Eye (tissue), 1 donor: ENCODE measurements at regions not wholly inside any gene's neighbourhood (a gene's known extent, or its start where the extent isn't known, plus 50 kb on each side); places are given as distances from the start of the nearest gene placed in this dataset.

Source experiments
- DNase-seq: peaks from one replicate; pipeline ENCODE4 v3.0.0-alpha.2; 2015

- DNase-seq, result no peak
Observed at GRCh38 chr7:106415433-106415832, 130.7 kb upstream of the NAMPT start.

- no peak for DNase-seq
Observed at GRCh38 chr7:106413446-106413845, 128.7 kb upstream of the NAMPT start.

GRCh38 chr7:106405697-106406141, 120.9 kb upstream of the NAMPT start:
- DNase-seq, result no peak

GRCh38 chr7:106402898-106403297, 118.1 kb upstream of the NAMPT start:
- no peak for DNase-seq

GRCh38 chr7:106400923-106401322, 116.1 kb upstream of the NAMPT start:
- DNase-seq, result peak; percentile 5

- no peak for DNase-seq
Observed at GRCh38 chr7:106398786-106399185, 114.0 kb upstream of the NAMPT start.

- no peak for DNase-seq
Observed at GRCh38 chr7:106397994-106398393, 113.2 kb upstream of the NAMPT start.

- DNase-seq, result no peak
Observed at GRCh38 chr7:106394526-106394925, 109.7 kb upstream of the NAMPT start.

- no peak for DNase-seq
Observed at GRCh38 chr7:106393564-106394251, 108.9 kb upstream of the NAMPT start.

- no peak for DNase-seq
Observed at GRCh38 chr7:106392590-106392989, 107.8 kb upstream of the NAMPT start.

GRCh38 chr7:106392144-106392543, 107.4 kb upstream of the NAMPT start:
- DNase-seq, result no peak

- DNase-seq, result no peak
Observed at GRCh38 chr7:106386958-106387357, 102.2 kb upstream of the NAMPT start.

- DNase-seq, result no peak
Observed at GRCh38 chr7:106384373-106384772, 99.6 kb upstream of the NAMPT start.

GRCh38 chr7:106382929-106383328, 98.1 kb upstream of the NAMPT start:
- no peak for DNase-seq

GRCh38 chr7:106382129-106382528, 97.3 kb upstream of the NAMPT start:
- DNase-seq, result no peak

- no peak for DNase-seq
Observed at GRCh38 chr7:106381252-106381651, 96.5 kb upstream of the NAMPT start.

- no peak for DNase-seq
Observed at GRCh38 chr7:106377847-106378361, 93.1 kb upstream of the NAMPT start.

- no peak for DNase-seq
Observed at GRCh38 chr7:106376026-106376799, 91.4 kb upstream of the NAMPT start.

- no peak for DNase-seq
Observed at GRCh38 chr7:106375499-106375898, 90.7 kb upstream of the NAMPT start.

- no peak for DNase-seq
Observed at GRCh38 chr7:106374437-106374836, 89.7 kb upstream of the NAMPT start.

GRCh38 chr7:106372595-106373318, 88.0 kb upstream of the NAMPT start:
- DNase-seq, result no peak

GRCh38 chr7:106372126-106372525, 87.3 kb upstream of the NAMPT start:
- DNase-seq, result no peak

- DNase-seq, result no peak
Observed at GRCh38 chr7:106371629-106372028, 86.8 kb upstream of the NAMPT start.

GRCh38 chr7:106370542-106370941, 85.8 kb upstream of the NAMPT start:
- no peak for DNase-seq
